ENCODE measurements at regions not wholly inside any gene's neighbourhood (a gene's known extent, or its start where the extent isn't known, plus 50 kb on each side); places are given as distances from the start of the nearest gene placed in this dataset.

GRCh38 chrX:115487608-115488007 is 73.4 kb upstream of the PLS3 start:
- DNase-seq (ENCODE audit: low read depth) = no peak
- no peak overlapping the region for H3K4me3 ChIP-seq (ENCODE audit: low read depth, low read length)
- no peak for TF ChIP-seq CTCF (conservative IDR thresholded peaks at IDR 0.05; ENCODE audit: low read depth, low read length)

GRCh38 chrX:115490814-115491213 is 70.2 kb upstream of the PLS3 start:
- no peak for TF ChIP-seq CTCF (conservative IDR thresholded peaks at IDR 0.05; ENCODE audit: low read depth, low read length)
- no peak overlapping the region for H3K4me3 ChIP-seq (ENCODE audit: low read depth, low read length)
- DNase-seq (ENCODE audit: low read depth) = no peak

- DNase-seq (ENCODE audit: low read depth) = peak; percentile 31
These were observed 69.2 kb upstream of the PLS3 start for GRCh38 chrX:115491766-115492165.

GRCh38 chrX:115493015-115493414 is 68.0 kb upstream of the PLS3 start:
- no peak for TF ChIP-seq CTCF (conservative IDR thresholded peaks at IDR 0.05; ENCODE audit: low read depth, low read length)

More at GRCh38 chrX:115491766-115492165, 69.2 kb upstream of the PLS3 start:
- H3K4me3 ChIP-seq (ENCODE audit: low read depth, low read length) = no peak overlapping the region
- TF ChIP-seq CTCF (conservative IDR thresholded peaks at IDR 0.05; ENCODE audit: low read depth, low read length) = no peak

GRCh38 chrX:115494161-115494560 is 66.8 kb upstream of the PLS3 start:
- no peak for TF ChIP-seq CTCF (conservative IDR thresholded peaks at IDR 0.05; ENCODE audit: low read depth, low read length)
- peak; percentile 6 for DNase-seq (ENCODE audit: low read depth)
- no peak overlapping the region for H3K4me3 ChIP-seq (ENCODE audit: low read depth, low read length)

More at GRCh38 chrX:115493015-115493414, 68.0 kb upstream of the PLS3 start:
- no peak for DNase-seq (ENCODE audit: low read depth)
- H3K4me3 ChIP-seq (ENCODE audit: low read depth, low read length) = no peak overlapping the region

GRCh38 chrX:115499112-115499805 is 61.7 kb upstream of the PLS3 start:
- H3K4me3 ChIP-seq (ENCODE audit: low read depth, low read length) = no peak overlapping the region
- DNase-seq (ENCODE audit: low read depth) = peak; percentile 44
- no peak for TF ChIP-seq CTCF (conservative IDR thresholded peaks at IDR 0.05; ENCODE audit: low read depth, low read length)

GRCh38 chrX:115503099-115503498 is 57.9 kb upstream of the PLS3 start:
- no peak overlapping the region for H3K4me3 ChIP-seq (ENCODE audit: low read depth, low read length)
- no peak for TF ChIP-seq CTCF (conservative IDR thresholded peaks at IDR 0.05; ENCODE audit: low read depth, low read length)
- no peak for DNase-seq (ENCODE audit: low read depth)

Measured in choroid plexus epithelial cell (primary cell).